HG03469 (cell line): ENCODE measurements at regions not wholly inside any gene's neighbourhood (a gene's known extent, or its start where the extent isn't known, plus 50 kb on each side); places are given as distances from the start of the nearest gene placed in this dataset.

Experiments
- ATAC-seq: cut with Tn5 transposase; IDR thresholded peaks from one replicate; pipeline ENCODE4 v1.9.1; 2021; ENCODE audit warnings: mild to moderate bottlenecking, moderate library complexity, moderate number of reproducible peaks; ENCODE audit not compliant: unreplicated experiment

GRCh38 chr2:39513641-39514094 is 76.6 kb upstream of the MAP4K3 start:
- peak; percentile 81 for ATAC-seq

GRCh38 chr2:39514825-39515224 is 77.7 kb upstream of the MAP4K3 start:
- no peak for ATAC-seq

DNA sequence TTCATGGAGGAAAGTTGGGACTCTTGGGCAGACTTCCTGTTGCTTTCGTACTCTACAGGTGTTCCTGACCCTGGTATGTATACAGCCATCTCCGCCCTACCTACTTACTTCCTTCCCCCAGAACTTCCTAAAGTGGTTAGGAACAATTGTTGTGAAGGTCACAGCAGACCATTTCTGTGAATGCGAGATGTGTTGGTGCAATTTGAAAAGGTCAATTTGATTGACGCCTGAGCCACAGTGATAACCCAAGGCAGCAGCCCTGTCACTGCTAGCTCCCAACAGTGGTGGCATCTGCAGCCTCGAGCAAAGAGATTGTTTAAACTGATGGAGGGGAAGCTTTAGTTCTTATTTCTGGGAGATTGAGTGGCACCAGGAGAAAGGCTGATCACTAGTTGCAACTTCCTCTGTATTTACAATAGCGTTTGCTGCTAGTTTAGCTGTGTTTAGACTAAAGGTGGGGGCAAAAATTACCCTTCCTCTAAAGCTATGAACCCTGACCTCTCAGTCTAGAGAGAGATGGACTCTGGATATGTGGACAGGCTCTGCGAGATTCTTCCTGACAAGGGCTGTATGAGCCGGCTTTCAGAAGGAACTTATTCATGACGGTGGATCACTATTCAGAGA is 78.3 kb upstream of the MAP4K3 start:
- no peak for ATAC-seq

- no peak for ATAC-seq
These were observed 78.8 kb upstream of the MAP4K3 start for GRCh38 chr2:39515897-39516346.

- ATAC-seq: no peak
These were observed 79.4 kb upstream of the MAP4K3 start for GRCh38 chr2:39516347-39517101.

- no peak for ATAC-seq
These were observed 80.0 kb upstream of the MAP4K3 start for GRCh38 chr2:39517102-39517436.

DNA sequence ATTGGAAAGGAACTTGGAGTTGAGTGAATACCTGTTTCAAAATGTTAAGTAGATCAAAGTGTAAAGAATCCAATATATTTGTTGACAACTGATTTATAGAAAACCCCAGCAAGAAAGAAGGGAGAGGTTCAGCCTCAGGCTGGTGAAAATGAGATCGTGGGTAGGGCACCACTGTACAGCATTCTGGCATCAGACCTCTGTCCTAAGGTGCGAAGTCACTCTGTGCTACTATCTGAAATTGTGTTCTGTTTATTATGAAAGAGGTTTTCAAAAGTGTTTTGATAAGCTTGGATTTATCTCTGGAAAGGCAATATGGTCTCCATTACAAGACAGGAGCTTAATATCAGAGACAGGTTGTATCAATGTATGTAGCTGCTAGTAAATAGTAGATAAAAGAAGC is 80.5 kb upstream of the MAP4K3 start:
- ATAC-seq: no peak

GRCh38 chr2:39519886-39520285 is 82.8 kb upstream of the MAP4K3 start:
- no peak for ATAC-seq

DNA sequence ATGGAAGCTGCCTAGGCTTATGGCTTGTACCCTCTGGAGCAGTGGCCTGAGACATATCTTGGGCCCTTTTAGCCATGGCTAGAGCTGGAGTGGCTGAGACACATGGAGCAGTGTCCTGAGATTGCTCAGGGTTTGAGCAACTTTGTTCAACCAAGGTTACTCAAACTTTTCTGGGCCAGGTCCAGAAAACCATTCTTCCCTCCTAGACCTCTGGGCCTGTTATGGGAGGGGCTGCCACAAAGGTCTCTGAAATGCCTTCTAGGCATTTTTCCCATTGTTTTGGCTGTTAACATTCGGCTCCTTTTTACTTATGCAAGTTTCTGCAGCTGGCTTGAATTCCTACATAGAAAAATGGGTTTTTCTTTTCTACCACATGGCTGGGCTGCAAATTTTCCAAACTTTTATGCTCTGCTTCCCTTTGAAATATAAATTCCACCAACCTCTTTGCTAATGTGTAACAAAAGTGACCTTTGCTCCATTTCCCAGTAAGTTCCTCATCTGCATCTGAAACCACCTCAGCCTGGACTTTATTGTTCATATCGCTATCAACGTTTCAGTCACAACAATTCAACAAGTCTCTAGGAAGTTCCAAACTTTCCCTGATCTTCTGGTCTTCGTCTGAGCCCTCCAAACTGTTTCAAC is 84.9 kb upstream of the MAP4K3 start:
- ATAC-seq: no peak

GRCh38 chr2:39522518-39522877 is 85.4 kb upstream of the MAP4K3 start:
- no peak for ATAC-seq

DNA sequence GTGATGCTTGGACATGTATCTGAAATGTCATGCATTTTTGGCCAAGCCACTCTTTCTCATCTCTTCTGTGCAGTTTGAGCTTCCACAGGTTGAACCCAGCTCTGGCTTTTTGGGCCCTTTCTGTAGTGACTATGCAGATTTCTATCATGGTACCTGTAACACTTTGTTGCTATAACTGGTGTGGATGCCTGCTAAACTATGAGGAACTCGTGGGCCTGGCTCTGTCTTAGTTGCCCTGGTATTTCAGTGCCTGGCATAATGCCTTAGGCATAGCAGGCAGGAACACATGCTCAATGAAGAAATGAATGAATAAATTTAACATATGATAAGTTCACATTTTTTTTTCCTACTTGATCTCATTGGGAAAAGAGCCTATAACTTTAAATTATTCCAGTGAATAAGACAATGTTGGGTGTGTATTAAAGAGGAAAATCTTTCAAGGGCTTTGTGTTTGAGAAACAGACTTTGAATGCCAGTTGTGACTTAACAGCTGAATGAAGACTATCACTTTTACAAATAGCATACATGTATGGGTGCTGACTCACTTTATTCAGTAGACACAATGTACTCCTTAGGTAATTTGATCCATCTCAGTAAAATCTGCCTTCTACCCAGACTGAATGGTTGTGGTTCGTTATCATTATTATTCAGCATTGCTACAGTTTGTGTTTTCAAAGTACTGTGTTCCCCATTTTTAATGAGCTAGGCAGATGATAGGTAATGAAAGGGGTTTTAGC is 86.4 kb upstream of the MAP4K3 start:
- no peak for ATAC-seq

GRCh38 chr2:39524061-39524460 is 87.0 kb upstream of the MAP4K3 start:
- no peak for ATAC-seq

DNA sequence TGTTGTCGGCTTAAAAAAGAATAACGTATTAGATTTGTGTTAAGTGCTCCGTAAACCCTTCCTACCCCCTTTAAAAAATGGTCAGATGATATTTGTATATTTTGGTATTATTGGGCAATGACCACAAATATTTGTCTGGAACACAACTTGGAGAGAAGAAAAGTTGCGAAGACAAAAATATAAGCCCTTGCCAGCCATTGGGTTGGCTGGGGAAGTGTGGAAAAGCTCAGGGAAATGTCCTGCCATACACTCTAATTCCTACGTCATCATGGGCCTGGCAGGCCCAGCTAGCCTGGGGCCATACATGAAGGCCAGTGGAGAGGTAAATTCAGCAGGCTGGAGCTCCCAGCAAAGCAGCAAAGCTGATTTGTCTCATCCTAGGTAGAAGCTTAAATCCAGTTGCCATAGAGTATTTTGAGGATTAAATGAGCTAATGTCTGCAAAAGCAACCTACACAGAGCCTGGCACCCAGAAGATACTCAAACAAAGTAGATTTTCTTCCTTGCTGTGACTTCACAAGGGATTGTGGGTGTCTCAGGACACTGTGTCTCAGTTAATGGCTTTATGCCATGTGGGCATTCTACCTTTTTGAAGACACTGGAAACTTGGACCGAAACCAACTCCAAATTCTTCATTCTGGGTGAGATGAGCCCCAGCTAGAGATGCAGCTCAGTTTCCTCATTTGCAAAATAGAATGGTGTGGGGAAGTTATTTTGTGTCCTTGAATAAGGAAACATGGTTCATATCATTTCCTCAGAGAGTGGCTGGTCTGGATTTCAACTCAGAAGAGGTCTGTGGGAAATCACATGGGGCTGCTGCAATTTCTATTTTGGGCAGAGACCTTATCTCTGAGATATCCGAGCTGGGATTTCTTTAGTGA is 87.9 kb upstream of the MAP4K3 start:
- no peak for ATAC-seq

DNA sequence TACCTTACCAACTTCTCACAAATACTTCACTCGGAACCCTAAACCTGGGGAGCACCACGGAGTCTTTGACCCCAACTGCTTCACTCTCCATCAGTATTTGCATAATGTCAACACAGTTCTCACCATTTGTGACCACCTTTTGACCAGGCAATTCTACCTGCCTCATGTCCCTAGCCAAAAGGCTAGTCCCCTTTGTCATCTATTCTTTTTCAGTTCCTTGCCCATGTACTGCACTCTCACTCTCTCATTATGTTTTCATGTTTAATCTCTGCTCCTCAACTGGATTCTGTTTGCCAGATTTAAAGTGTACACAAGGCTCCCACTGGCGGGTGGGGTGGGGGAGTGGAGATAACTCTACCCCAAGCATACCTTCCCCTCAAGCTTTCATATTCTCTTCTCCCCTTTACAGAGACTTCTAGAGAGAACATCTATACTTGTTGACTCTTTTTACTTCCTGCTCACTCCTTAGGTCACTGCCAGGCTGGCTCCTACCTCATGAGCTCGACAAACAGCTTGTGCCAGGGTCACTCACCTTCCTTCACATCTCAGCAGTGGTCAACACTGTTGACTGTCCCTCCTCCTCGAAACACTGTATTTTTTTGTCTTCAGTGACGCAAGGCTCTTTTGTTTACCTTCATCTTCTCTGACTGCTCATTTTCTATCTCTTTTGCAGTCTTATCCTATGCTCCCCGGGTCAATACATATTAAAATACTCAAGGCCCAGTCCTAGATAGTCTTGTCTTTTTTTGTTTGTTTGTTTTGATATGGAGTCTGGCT is 88.7 kb upstream of the MAP4K3 start:
- no peak for ATAC-seq

GRCh38 chr2:39528701-39529100 is 91.6 kb upstream of the MAP4K3 start:
- ATAC-seq: no peak

DNA sequence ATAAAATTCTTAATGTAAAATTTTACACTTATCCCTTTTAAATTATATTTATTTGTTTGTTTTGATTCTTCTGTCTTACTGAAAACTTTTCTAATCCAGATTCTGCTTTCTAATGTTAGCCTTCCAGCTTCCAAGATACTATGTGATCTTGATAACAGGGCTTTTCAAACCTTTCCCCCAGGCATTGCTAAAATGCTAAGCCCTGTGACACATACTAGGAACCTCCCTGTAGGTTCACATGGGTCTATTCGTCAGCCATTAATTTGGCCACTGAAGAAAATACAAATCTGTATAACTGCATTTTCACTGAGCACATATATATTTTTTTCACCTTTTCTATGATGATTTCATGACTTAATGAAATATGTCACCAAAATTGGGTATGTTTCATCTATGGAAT is 92.8 kb upstream of the MAP4K3 start:
- ATAC-seq: no peak

DNA sequence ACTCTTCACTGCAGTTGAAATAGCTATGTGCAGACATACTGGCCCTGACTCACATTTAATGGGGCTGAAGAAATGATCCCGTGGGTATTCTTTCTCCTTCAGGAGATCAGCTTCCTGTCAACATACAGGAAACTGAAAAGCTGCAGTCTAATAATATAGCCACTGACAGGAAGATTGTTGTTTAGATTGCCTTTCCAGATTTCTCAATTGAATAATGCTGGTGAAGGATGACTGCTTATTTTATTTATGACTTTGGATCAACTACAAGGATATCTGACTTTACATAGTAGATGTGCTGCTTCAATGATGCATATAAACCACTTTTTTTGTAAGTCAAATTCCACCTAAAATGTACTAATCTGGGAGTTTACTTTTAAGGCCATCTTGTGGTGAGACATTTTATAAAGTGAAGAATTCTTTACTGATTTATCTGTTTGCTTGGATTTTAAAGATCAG is 93.4 kb upstream of the MAP4K3 start:
- ATAC-seq: no peak

DNA sequence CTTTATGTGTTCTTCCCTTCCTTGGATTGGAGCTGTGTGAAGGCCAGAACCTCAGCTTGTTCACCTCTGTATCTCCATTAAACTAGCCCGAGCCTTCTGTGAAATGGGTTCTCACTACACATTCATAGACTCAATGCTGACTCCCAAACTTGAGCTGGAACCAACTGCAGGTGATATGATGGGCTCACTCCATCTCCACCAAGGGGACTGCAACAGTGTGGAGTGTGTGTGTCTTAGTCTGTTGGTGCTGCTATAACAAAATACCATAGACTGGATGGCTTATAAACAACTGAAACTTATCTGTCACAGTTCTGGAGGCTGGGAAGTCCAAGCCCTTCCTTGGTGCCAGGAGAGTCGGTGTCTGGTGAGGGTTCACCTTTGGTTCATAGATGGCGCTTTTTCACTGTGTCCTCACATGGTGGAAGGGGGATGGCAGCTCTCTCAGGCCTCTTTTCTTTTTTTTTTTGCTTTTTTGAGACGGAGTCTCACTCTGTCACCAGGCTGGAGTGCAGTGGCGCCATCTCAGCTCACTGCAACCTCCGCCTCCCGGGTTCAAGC is 94.2 kb upstream of the MAP4K3 start:
- no peak for ATAC-seq

- no peak for ATAC-seq
These were observed 95.8 kb upstream of the MAP4K3 start for GRCh38 chr2:39532933-39533332.
